ENCODE measurements at regions not wholly inside any gene's neighbourhood (a gene's known extent, or its start where the extent isn't known, plus 50 kb on each side); places are given as distances from the start of the nearest gene placed in this dataset.
"Not testable (repeated sequence)": the region's sequence is repeated elsewhere in the genome, so short reads cannot be mapped to it uniquely, and the experiment has no call there.

DNA sequence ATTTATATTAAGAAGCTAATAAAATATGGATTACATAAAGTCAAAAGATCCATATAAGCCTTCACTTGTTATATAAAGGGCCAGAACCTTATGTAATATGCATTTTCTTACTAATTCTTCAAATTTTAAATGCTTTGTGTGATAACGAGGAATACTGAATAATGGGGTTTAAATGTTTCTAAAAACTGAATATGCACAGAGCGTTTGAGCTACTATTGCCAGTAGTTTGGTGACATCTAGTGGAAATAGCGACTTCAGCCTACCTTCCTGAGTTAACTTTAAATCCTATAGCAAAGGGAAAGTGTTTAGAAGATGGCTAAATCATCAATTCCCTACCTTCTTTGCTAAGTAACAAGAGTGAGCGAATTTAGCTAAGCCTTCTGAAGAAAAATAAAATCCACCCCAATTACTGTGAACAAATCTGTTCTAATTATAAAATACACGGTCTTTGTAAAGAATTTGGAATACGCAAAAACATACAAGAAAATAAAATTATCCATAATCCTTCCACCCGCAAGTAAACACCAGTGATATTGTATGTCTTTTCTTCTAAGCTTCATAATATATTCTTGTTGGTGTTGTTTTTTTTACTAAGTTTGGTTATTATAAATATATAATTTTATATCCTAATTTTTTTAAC, 115.5 kb upstream of the G2E3 start:
- no peak for DNase-seq (ENCODE audit: low read depth)

GRCh38 chr14:30444451-30444850, 114.5 kb upstream of the G2E3 start:
- no peak for DNase-seq (ENCODE audit: low read depth)

GRCh38 chr14:30445011-30445793, 113.8 kb upstream of the G2E3 start:
- DNase-seq (ENCODE audit: low read depth): no peak

GRCh38 chr14:30445852-30446251, 113.1 kb upstream of the G2E3 start:
- no peak for DNase-seq (ENCODE audit: low read depth)

- DNase-seq (ENCODE audit: low read depth): no peak
Observed at GRCh38 chr14:30450631-30451545, 108.1 kb upstream of the G2E3 start.

DNA sequence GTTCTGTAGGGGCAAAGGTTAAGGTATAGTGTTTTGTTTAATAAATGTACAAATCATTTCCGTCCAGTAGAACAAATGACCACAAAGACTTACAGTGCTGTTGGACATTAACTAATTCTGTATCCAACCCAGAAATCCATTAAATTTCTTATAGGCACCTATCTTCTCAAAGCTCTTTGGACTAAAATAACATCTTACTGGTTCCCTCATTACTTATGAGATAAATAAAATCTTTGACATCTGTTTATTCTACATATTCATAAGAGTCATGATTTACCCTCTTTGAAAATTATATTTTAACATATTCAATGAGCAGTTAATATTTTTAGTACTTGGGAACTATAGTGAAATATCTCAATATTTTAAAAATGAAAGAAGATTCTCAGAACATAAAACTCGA, 102.7 kb upstream of the G2E3 start:
- no peak for DNase-seq (ENCODE audit: low read depth)

GRCh38 chr14:30462358-30462757, 96.6 kb upstream of the G2E3 start:
- no peak for DNase-seq (ENCODE audit: low read depth)

- no peak for DNase-seq (ENCODE audit: low read depth)
Observed at GRCh38 chr14:30464481-30464880, 94.5 kb upstream of the G2E3 start.

DNA sequence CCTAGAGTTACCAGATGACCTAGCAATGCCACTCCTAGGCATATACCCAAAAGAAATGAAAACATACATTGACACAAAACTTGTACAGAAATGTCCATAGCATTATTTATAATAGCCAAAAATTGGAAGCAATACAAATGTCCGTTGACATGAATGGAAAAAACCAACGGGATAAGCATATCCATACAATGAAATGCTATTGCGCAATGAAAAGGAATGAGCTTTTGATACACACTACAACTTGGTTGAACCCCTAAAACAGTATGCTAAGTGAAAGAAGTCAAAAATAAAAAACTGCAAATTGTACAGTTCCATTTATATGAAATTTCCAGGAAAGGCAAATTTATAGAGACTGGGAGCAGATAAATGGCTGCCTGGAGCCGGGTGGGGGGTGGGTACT, 90.6 kb upstream of the G2E3 start:
- DNase-seq (ENCODE audit: low read depth): no peak

GRCh38 chr14:30471980-30472379, 87.0 kb upstream of the G2E3 start:
- DNase-seq (ENCODE audit: low read depth): no peak

- DNase-seq (ENCODE audit: low read depth): not testable (repeated sequence)
Observed at GRCh38 chr14:30473846-30474696, 84.9 kb upstream of the G2E3 start.

DNA sequence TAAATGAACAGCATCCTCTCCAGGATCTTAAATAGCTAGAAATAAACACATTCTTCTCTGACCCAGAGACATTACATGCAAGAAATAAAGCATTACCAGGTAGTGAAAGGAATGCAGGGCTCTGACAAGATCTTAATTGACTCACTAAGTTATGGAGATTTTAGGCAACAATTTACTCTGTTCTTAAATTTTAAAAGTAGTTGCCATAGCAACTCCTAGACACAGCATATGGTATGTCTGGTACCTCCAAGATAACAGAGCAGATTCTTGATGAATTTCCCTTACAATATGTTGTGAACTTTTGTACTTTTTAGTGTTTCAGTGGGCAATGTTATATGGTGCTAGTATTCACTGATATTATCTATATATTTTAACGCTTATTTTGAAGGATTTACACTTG, 76.7 kb upstream of the G2E3 start:
- no peak for DNase-seq (ENCODE audit: low read depth)

DNA sequence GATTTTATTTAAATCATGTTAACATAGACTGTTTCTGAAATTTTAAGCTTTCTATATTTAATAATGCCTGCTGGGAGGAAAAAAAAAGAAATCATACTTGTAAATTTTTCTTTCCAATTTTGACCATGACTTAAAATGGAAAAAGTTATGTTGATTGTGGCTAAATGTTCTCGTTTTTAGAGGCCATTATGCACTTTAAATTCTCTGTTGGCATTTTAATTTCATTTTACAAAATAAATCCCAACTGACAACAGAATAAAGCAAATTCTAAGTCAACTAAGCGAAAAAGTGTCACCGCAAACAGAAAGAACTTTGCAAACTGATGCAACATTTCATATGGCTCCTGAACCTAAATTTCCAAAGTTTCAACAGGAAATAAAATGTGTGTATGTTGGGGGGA, 74.8 kb upstream of the G2E3 start:
- DNase-seq (ENCODE audit: low read depth): no peak

DNA sequence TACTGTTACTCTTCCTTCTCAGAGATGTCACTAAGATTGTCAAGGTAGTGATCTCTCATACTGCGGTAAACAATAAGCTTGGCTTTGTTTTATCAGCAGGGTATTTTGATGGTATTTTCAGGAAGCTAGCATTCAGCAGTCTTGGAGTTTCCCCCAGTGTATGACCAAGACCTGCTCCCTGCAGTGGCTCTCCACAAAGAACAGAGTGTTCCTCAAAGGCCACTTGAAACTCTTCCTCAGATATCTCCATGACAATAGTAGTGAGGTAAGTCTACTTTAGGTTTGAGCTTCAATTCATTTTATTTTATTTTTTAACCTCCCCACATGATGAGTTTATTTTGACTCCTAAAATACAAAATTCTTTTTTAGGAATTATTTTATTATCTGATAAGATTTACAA, 74.0 kb upstream of the G2E3 start:
- DNase-seq (ENCODE audit: low read depth): no peak

DNA sequence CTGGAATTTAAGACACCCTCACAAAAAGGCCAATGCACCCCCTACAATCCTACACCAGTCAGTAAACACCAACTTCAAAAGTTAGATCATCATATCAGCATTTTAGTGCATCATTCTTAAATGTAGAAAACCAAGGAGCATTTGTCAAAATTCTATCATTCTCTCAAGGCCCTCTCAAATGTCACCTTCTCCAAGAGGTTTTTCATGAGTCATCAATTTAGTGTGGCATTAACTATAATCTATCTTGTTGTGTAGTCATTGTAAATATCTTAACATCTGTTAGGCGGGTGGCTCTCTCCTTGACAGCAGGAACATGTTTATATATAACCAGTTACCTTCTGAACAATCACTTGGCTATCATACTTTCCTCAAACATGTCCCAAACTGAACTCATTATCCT, 62.1 kb upstream of the G2E3 start:
- no peak for DNase-seq (ENCODE audit: low read depth)

DNA sequence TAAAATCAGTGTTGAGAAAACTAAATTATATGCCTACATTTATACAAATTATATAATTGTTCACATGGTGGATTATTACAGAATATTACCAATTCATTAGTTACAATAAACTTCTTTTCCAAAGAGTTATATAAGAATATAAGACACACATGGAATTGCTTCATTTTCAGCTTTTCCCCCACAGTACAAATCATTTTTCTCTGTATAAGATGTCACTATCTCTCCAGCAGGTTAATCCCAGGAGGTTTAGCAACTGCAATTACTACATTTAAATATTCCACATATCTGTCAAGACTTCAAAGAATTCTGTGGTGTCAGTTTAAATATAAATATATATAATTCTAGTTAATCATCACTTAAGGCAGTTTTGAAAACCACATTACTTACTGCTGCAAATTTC, 59.6 kb upstream of the G2E3 start:
- DNase-seq (ENCODE audit: low read depth): no peak

DNA sequence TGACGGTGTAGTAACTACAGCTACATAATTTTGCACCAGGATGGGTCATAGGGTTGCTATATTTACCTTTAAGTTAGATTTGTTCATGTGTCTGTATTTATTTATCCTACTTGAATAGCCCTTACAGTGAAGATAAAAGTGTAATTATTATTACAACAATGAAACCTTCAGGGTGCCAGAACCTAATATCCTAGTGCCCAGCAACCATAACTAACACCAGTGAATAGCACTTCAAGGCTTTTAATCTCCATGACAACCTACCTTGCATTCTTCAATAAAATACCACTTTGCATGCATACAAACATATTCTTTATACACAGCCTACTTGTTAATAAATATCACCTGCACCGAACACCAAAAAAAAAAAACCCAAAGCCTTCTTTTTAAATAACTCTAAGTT, 58.7 kb upstream of the G2E3 start:
- DNase-seq (ENCODE audit: low read depth): no peak

- DNase-seq (ENCODE audit: low read depth): no peak
Observed at GRCh38 chr14:30507209-30507608, 51.7 kb upstream of the G2E3 start.
